ENCODE measurements at regions not wholly inside any gene's neighbourhood (a gene's known extent, or its start where the extent isn't known, plus 50 kb on each side); places are given as distances from the start of the nearest gene placed in this dataset.

- no peak for TF ChIP-seq ELF4 (IDR thresholded peaks at IDR 0.05)
- TF ChIP-seq SP1 (IDR thresholded peaks at IDR 0.05) = no peak
- TF ChIP-seq BHLHE40 (IDR thresholded peaks at IDR 0.05; ENCODE audit: borderline replicate concordance) = no peak
- no peak for TF ChIP-seq FOXK2 (IDR thresholded peaks at IDR 0.05)
- TF ChIP-seq SUZ12 (IDR thresholded peaks at IDR 0.05) = no peak
- no peak for TF ChIP-seq ARNT (IDR thresholded peaks at IDR 0.05)
- no peak for TF ChIP-seq TARDBP (IDR thresholded peaks at IDR 0.05)
Measured at GRCh38 chr1:36652011-36652410, 169.3 kb upstream of the CSF3R start.
